Progenitor cell of endocrine pancreas (in vitro differentiated cells): ENCODE measurements at regions not wholly inside any gene's neighbourhood (a gene's known extent, or its start where the extent isn't known, plus 50 kb on each side); places are given as distances from the start of the nearest gene placed in this dataset.

Source experiments
- DNase-seq: peaks from one replicate; pipeline ENCODE4 v3.0.0; 2021; ENCODE audit warnings: low spot score; ENCODE audit not compliant: unreplicated experiment
- H3K27ac Mint-ChIP-seq: 2 replicates; pipeline ENCODE4 v1.8.0; 2021; ENCODE audit warnings: mild to moderate bottlenecking, moderate library complexity, mixed read lengths
- H3K27me3 Mint-ChIP-seq: 2 replicates; pipeline ENCODE4 v1.8.0; 2021; ENCODE audit warnings: mixed read lengths
- H3K36me3 Mint-ChIP-seq: 2 replicates; pipeline ENCODE4 v1.8.0; 2022; ENCODE audit warnings: mixed read lengths; ENCODE audit not compliant: insufficient read depth
- H3K4me1 Mint-ChIP-seq: 2 replicates; pipeline ENCODE4 v1.8.0; 2021; ENCODE audit warnings: low read depth, mixed read lengths
- H3K4me3 Mint-ChIP-seq: 2 replicates; pipeline ENCODE4 v1.8.0; 2021; ENCODE audit warnings: low read depth, mild to moderate bottlenecking, moderate library complexity, mixed read lengths
- H3K9me3 Mint-ChIP-seq: 2 replicates; pipeline ENCODE4 v1.8.0; 2021; ENCODE audit warnings: low read depth, mixed read lengths
- TF ChIP-seq, protein P1 (sequence below): fragments of 200-600 bp; sonication (generic); IDR thresholded peaks from one replicate; pipeline ENCODE4 v1.5.0; 2021; ENCODE audit warnings: antibody characterized with exemption, mild to moderate bottlenecking; ENCODE audit not compliant: unreplicated experiment

DNA sequence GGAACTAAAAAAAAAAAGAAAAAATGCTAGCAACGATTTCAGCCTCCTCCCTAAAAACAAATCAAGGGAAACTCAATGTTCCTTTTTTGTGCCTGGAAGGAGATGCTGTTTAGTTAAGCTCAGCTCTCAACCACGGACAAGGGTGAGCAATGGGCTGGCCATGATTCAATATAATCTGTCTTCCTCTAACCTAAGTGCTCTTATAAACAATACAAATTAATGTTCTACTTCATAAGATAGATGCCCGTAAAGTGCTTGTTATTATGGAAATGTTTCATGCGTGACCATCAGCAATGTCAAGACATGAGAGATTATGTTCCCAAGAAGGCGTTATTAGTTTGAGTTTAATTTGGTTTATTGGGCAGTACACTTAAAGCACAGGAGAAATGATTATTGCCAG, 320.3 kb downstream of the SFMBT2 start:
- DNase-seq, result no peak
- Mint-ChIP-seq H3K9me3 (no peaks in the 10 kb centered on the region), H3K36me3 (no peaks in the 10 kb centered on the region), H3K27ac (no peak overlapping the region), H3K27me3 (no peaks in the 10 kb centered on the region), H3K4me3 (no peak overlapping the region), H3K4me1 (peaks cover 10% of the 10 kb centered on the region)
- TF ChIP-seq, protein P1, sequence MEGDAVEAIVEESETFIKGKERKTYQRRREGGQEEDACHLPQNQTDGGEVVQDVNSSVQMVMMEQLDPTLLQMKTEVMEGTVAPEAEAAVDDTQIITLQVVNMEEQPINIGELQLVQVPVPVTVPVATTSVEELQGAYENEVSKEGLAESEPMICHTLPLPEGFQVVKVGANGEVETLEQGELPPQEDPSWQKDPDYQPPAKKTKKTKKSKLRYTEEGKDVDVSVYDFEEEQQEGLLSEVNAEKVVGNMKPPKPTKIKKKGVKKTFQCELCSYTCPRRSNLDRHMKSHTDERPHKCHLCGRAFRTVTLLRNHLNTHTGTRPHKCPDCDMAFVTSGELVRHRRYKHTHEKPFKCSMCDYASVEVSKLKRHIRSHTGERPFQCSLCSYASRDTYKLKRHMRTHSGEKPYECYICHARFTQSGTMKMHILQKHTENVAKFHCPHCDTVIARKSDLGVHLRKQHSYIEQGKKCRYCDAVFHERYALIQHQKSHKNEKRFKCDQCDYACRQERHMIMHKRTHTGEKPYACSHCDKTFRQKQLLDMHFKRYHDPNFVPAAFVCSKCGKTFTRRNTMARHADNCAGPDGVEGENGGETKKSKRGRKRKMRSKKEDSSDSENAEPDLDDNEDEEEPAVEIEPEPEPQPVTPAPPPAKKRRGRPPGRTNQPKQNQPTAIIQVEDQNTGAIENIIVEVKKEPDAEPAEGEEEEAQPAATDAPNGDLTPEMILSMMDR, result no peak

DNA sequence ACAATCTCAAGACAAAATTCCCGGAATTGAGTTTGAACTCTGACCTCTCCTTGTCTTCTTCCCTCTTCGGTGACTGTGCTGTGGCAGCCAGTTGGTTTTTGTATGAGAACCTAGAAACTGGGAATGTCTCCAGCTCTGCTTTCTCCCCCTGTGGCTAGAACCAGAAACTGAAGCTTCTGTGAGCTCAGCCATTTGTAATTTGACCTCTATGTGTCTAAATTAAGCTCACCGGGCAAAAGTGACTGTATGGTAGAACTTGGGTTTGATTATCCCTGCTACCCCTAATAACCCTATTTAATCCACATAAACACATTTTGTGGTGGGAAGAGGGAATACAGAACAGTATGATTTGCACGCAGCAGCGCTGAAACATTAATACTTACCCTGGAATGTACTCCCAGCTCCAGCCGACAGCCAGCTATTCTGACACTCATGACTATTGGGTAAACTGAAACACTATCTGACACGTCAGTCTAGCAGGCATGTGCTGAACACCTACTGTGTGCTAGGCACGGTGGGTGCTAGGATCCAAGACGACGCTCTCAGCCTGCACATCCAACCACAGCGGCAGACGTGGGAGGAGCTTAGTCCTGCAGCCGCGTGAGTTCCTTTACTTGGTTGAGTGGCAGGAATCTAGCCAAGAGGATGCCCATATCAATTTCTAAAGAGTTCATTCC, 324.8 kb downstream of the SFMBT2 start:
- Mint-ChIP-seq H3K9me3 (no peaks in the 10 kb centered on the region), H3K27me3 (peaks cover under 1% of the 10 kb centered on the region)
- TF ChIP-seq, protein P1, result peak; percentile 19

DNA sequence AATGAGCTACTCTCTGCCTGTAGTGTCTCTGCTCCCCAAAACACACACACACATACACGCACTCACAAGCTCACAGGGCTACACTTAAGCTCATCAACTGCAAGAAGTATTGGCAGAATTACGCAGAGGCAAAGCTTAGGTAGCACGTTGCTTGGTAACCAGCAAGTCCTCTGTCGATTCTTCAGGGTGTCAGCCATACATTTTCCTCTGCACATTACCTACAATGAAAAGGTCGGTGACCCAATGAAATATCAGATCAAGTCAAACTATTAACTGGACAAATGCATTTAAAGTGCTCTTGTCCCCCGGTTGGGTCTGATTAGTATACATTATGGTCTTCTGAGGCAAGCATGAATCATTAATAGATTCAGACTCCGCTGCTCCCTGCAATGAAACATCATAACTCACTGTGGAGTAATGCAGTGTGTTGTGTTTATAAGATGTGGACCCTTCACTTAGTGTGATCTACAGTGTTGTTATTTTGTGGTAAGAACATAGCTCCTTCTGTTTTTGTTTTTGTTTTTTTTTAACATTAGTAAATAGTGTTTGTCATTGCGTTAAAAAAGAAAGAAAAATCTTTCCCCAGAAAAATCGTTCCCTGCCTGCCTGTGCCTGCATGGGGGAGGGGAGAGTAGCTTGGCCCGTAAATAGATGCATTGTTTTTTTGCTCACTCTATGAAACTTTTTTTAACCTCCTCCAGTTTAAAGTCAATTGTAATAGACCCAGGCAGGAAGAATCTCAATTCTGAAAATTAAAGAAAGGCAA, 325.5 kb downstream of the SFMBT2 start:
- H3K36me3 Mint-ChIP-seq, result no peaks in the 10 kb centered on the region

More for the DNA sequence above, 324.8 kb downstream of the SFMBT2 start:
- Mint-ChIP-seq H3K27ac (peak overlapping the region; percentile 70), H3K4me3 (peak overlapping the region; percentile 9), H3K4me1 (peaks cover 49% of the 10 kb centered on the region), H3K36me3 (no peaks in the 10 kb centered on the region)
- DNase-seq, result no peak

DNA sequence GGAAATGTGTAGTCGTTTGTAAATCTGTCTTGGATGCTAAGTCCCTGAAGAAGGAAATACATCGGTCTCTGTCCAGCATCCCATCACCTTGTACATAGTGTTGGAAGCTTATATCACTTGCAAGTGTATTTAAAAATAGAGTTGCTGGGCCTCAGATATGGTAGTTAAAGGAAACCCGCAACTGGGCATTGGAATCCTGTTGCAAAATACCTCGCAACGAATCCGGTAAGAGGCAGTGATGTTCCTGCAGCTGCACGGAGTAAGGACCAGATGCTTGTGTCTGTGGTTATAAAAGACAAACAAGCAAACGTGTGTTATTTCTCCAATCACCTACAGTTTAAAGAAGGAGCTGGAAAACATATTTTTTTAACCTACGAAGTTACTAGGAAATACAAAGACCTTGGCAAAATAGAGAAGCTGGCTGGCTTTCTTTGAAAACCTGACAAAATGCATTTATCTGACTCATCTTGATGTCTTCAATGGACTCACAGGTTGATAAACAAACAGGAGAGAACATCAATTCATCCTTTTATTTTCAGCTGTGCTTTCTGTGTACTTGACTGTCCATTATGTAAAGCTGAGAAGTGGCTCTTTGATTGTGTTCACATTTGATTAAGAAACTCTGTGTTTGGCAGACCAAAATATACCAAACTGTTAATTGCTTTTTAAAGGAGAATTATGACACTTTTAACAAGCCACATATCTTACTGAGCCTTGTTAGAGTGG, 326.4 kb downstream of the SFMBT2 start:
- H3K4me3 Mint-ChIP-seq, result no peak overlapping the region
- TF ChIP-seq, protein P1, result no peak
- H3K27me3 Mint-ChIP-seq, result peaks cover 3% of the 10 kb centered on the region
- no peaks in the 10 kb centered on the region for H3K9me3 Mint-ChIP-seq
- no peaks in the 10 kb centered on the region for H3K36me3 Mint-ChIP-seq
- DNase-seq, result no peak
- H3K4me1 Mint-ChIP-seq, result peaks cover 49% of the 10 kb centered on the region
- no peak overlapping the region for H3K27ac Mint-ChIP-seq

More for the DNA sequence above, 325.5 kb downstream of the SFMBT2 start:
- peaks cover 3% of the 10 kb centered on the region for H3K27me3 Mint-ChIP-seq
- no peaks in the 10 kb centered on the region for H3K9me3 Mint-ChIP-seq
- peaks cover 49% of the 10 kb centered on the region for H3K4me1 Mint-ChIP-seq
- H3K27ac Mint-ChIP-seq, result peak overlapping the region; percentile 70
- TF ChIP-seq, protein P1, result no peak
- no peak for DNase-seq
- peak overlapping the region; percentile 9 for H3K4me3 Mint-ChIP-seq

DNA sequence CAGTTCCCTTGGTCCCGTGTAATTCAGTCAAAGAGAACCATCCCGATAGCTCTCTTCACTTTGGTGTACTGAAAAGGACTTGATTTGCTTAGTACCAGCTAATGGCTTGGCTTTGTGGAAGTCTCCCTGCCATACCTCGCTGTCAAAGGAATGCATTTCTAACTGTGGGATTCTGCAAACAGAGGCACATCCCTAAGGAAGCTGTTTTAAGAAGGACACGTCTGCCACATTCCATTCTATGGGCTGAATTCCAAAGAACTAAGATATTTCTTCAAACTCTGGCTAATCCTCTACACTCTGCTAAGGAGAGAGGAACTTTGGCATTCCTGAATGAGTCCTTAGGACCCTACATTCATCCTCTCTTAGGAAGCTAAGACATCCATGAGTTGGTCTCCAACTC, 327.9 kb downstream of the SFMBT2 start:
- H3K36me3 Mint-ChIP-seq, result no peaks in the 10 kb centered on the region
- peaks cover 50% of the 10 kb centered on the region for H3K4me1 Mint-ChIP-seq
- H3K27me3 Mint-ChIP-seq, result peaks cover 3% of the 10 kb centered on the region
- TF ChIP-seq, protein P1, result no peak
- no peak for DNase-seq
- H3K27ac Mint-ChIP-seq, result no peak overlapping the region
- H3K9me3 Mint-ChIP-seq, result no peaks in the 10 kb centered on the region
- H3K4me3 Mint-ChIP-seq, result no peak overlapping the region
